ENCODE measurements at regions not wholly inside any gene's neighbourhood (a gene's known extent, or its start where the extent isn't known, plus 50 kb on each side); places are given as distances from the start of the nearest gene placed in this dataset.

GRCh38 chr11:33461369-33462125 lies 204.4 kb downstream of the HIPK3 start:
- intact Hi-C loops (cut with micrococcal nuclease) = no loop called here
- no TSS peak for BruUV-seq (replicated peaks)
- TF ChIP-seq CTCF (IDR thresholded peaks at IDR 0.05; ENCODE audit: unreplicated experiment) = no peak
- Mint-ChIP-seq H3K27ac (ENCODE audit: low read depth, unreplicated experiment) (no peak overlapping the region), H3K36me3 (ENCODE audit: insufficient read depth, unreplicated experiment) (no peaks in the 10 kb centered on the region), H3K9me3 (ENCODE audit: unreplicated experiment) (no peaks in the 10 kb centered on the region), H3K27me3 (ENCODE audit: insufficient read depth, unreplicated experiment) (peaks cover 4% of the 10 kb centered on the region), H3K4me3 (ENCODE audit: unreplicated experiment) (no peak overlapping the region), H3K4me1 (ENCODE audit: insufficient read depth, unreplicated experiment) (no peaks in the 10 kb centered on the region)
- POLR2A ChIA-PET = interaction anchor here (0.9 kb wide), 1 partner anchor 22 kb away, joined by 5 read pairs; no protein-coding TSS in a partner anchor
- DNase-seq (ENCODE audit: unreplicated experiment) = peak; percentile 19
- CTCF ChIA-PET = interaction anchor here (0.6 kb wide), 1 partner anchor 148 kb away, joined by 3 read pairs; no protein-coding TSS in a partner anchor

- intact Hi-C loops (cut with micrococcal nuclease) = no loop called here
- H3K27me3 Mint-ChIP-seq (ENCODE audit: insufficient read depth, unreplicated experiment) = no peaks in the 10 kb centered on the region
- no TSS peak for BruUV-seq (replicated peaks)
- no peak for DNase-seq (ENCODE audit: unreplicated experiment)
- no peak overlapping the region for H3K4me3 Mint-ChIP-seq (ENCODE audit: unreplicated experiment)
- H3K27ac Mint-ChIP-seq (ENCODE audit: low read depth, unreplicated experiment) = no peak overlapping the region
- ChIA-PET CTCF (interaction anchor here (0.6 kb wide), 2 partner anchors 21 to 220 kb away, joined by 3 read pairs; no protein-coding TSS in a partner anchor), POLR2A (interaction anchor here (0.6 kb wide), 1 partner anchor 223 kb away, joined by 3 read pairs; no protein-coding TSS in a partner anchor)
- no peaks in the 10 kb centered on the region for H3K9me3 Mint-ChIP-seq (ENCODE audit: unreplicated experiment)
- peaks cover 5% of the 10 kb centered on the region for H3K4me1 Mint-ChIP-seq (ENCODE audit: insufficient read depth, unreplicated experiment)
- H3K36me3 Mint-ChIP-seq (ENCODE audit: insufficient read depth, unreplicated experiment) = no peaks in the 10 kb centered on the region
- TF ChIP-seq CTCF (IDR thresholded peaks at IDR 0.05; ENCODE audit: unreplicated experiment) = no peak
Measured at GRCh38 chr11:33457948-33458347, 200.8 kb downstream of the HIPK3 start.

- no peak for DNase-seq (ENCODE audit: unreplicated experiment)
- no peak for TF ChIP-seq CTCF (IDR thresholded peaks at IDR 0.05; ENCODE audit: unreplicated experiment)
- Mint-ChIP-seq H3K4me1 (ENCODE audit: insufficient read depth, unreplicated experiment) (peaks cover 9% of the 10 kb centered on the region), H3K27ac (ENCODE audit: low read depth, unreplicated experiment) (no peak overlapping the region), H3K4me3 (ENCODE audit: unreplicated experiment) (no peak overlapping the region), H3K9me3 (ENCODE audit: unreplicated experiment) (no peaks in the 10 kb centered on the region), H3K27me3 (ENCODE audit: insufficient read depth, unreplicated experiment) (no peaks in the 10 kb centered on the region), H3K36me3 (ENCODE audit: insufficient read depth, unreplicated experiment) (no peaks in the 10 kb centered on the region)
- CTCF ChIA-PET = interaction anchor here (0.6 kb wide), 2 partner anchors 25 to 48 kb away, joined by 3 read pairs; no protein-coding TSS in a partner anchor
- intact Hi-C loops (cut with micrococcal nuclease) = no loop called here
- POLR2A ChIA-PET = no interaction called here
- no TSS peak for BruUV-seq (replicated peaks)
Measured at GRCh38 chr11:33455867-33456463, 198.8 kb downstream of the HIPK3 start.

- Mint-ChIP-seq H3K4me1 (ENCODE audit: insufficient read depth, unreplicated experiment) (peaks cover 9% of the 10 kb centered on the region), H3K27ac (ENCODE audit: low read depth, unreplicated experiment) (no peak overlapping the region), H3K27me3 (ENCODE audit: insufficient read depth, unreplicated experiment) (no peaks in the 10 kb centered on the region), H3K36me3 (ENCODE audit: insufficient read depth, unreplicated experiment) (no peaks in the 10 kb centered on the region), H3K9me3 (ENCODE audit: unreplicated experiment) (no peaks in the 10 kb centered on the region), H3K4me3 (ENCODE audit: unreplicated experiment) (no peak overlapping the region)
- intact Hi-C loops (cut with micrococcal nuclease) = no loop called here
- ChIA-PET POLR2A (no interaction called here), CTCF (interaction anchor here (0.6 to 1.8 kb wide), 2 partner anchors 235 to 682 kb away, joined by 3 to 4 read pairs; no protein-coding TSS in a partner anchor)
- no peak for DNase-seq (ENCODE audit: unreplicated experiment)
- TF ChIP-seq CTCF (IDR thresholded peaks at IDR 0.05; ENCODE audit: unreplicated experiment) = no peak
- BruUV-seq (replicated peaks) = no TSS peak
Measured at GRCh38 chr11:33454264-33454663, 197.1 kb downstream of the HIPK3 start.
